ACHN (cell line): ENCODE measurements at regions not wholly inside any gene's neighbourhood (a gene's known extent, or its start where the extent isn't known, plus 50 kb on each side); places are given as distances from the start of the nearest gene placed in this dataset.

Experiments
- DNase-seq: peaks from one replicate; pipeline ENCODE4 v3.0.0-alpha.2; 2015
- in situ Hi-C: cut with HindIII; loops from 2 replicates; pipeline ENCODE4 v1.10.0; 2017; ENCODE audit warnings: low sequenced_read_pairs, low pct_ligation_motif_present, low pct_unique_long_range_greater_than_20kb

GRCh38 chr13:99834246-99834645 lies 137.3 kb downstream of the ZIC5 start:
- no peak for DNase-seq
- in situ Hi-C loops, result no loop called here

- no peak for DNase-seq
- in situ Hi-C loops, result no loop called here
These were observed 139.2 kb downstream of the ZIC5 start for GRCh38 chr13:99832347-99832746.

GRCh38 chr13:99830931-99831330 lies 140.6 kb downstream of the ZIC5 start:
- DNase-seq, result no peak
- in situ Hi-C loops, result no loop called here

GRCh38 chr13:99829593-99830239 lies 141.9 kb downstream of the ZIC5 start:
- no peak for DNase-seq
- in situ Hi-C loops, result no loop called here

GRCh38 chr13:99829161-99829560 lies 142.4 kb downstream of the ZIC5 start:
- in situ Hi-C loops, result no loop called here

GRCh38 chr13:99828735-99829134 lies 142.8 kb downstream of the ZIC5 start:
- no peak for DNase-seq
- in situ Hi-C loops, result no loop called here

More at GRCh38 chr13:99829161-99829560, 142.4 kb downstream of the ZIC5 start:
- no peak for DNase-seq

- DNase-seq, result no peak
These were observed 143.4 kb downstream of the ZIC5 start for GRCh38 chr13:99828123-99828522.

GRCh38 chr13:99827011-99827772 lies 144.4 kb downstream of the ZIC5 start:
- DNase-seq, result no peak
- in situ Hi-C loops, result no loop called here

More at GRCh38 chr13:99828123-99828522, 143.4 kb downstream of the ZIC5 start:
- in situ Hi-C loops, result no loop called here

- in situ Hi-C loops, result no loop called here
These were observed 147.6 kb downstream of the ZIC5 start for GRCh38 chr13:99823961-99824360.

GRCh38 chr13:99822820-99823219 lies 148.7 kb downstream of the ZIC5 start:
- DNase-seq, result no peak
- in situ Hi-C loops, result no loop called here

More at GRCh38 chr13:99823961-99824360, 147.6 kb downstream of the ZIC5 start:
- DNase-seq, result no peak

GRCh38 chr13:99821741-99822140 lies 149.8 kb downstream of the ZIC5 start:
- no peak for DNase-seq
- in situ Hi-C loops, result no loop called here

GRCh38 chr13:99819967-99820366 lies 151.6 kb downstream of the ZIC5 start:
- DNase-seq, result no peak
- in situ Hi-C loops, result no loop called here

- in situ Hi-C loops, result no loop called here
These were observed 155.2 kb downstream of the ZIC5 start for GRCh38 chr13:99816321-99816720.

GRCh38 chr13:99813336-99814095 lies 158.1 kb downstream of the ZIC5 start:
- peak; percentile 15 for DNase-seq
- in situ Hi-C loops, result no loop called here

More at GRCh38 chr13:99816321-99816720, 155.2 kb downstream of the ZIC5 start:
- DNase-seq, result no peak

- peak; percentile 95 for DNase-seq
- in situ Hi-C loops, result no loop called here
These were observed 158.9 kb downstream of the ZIC5 start for GRCh38 chr13:99812625-99813024.

GRCh38 chr13:99811067-99811700 lies 160.4 kb downstream of the ZIC5 start:
- DNase-seq, result no peak
- in situ Hi-C loops, result no loop called here

GRCh38 chr13:99809926-99810325 lies 161.6 kb downstream of the ZIC5 start:
- peak; percentile 69 for DNase-seq
- in situ Hi-C loops, result no loop called here

GRCh38 chr13:99809496-99809895 lies 162.1 kb downstream of the ZIC5 start:
- in situ Hi-C loops, result no loop called here
- no peak for DNase-seq

- in situ Hi-C loops, result no loop called here
These were observed 162.8 kb downstream of the ZIC5 start for GRCh38 chr13:99808786-99809185.

More at GRCh38 chr13:99808786-99809185, 162.8 kb downstream of the ZIC5 start:
- no peak for DNase-seq
